Astrocyte (in vitro differentiated cells and primary cell): ENCODE measurements at regions not wholly inside any gene's neighbourhood (a gene's known extent, or its start where the extent isn't known, plus 50 kb on each side); places are given as distances from the start of the nearest gene placed in this dataset.
A peak's percentile ranks its signal among the peaks of the same experiment; 100 is the strongest.

Source experiments
- DNase-seq: peaks from one replicate; pipeline ENCODE4 v3.0.0-alpha.2; 2010; ENCODE audit warnings: low read depth
- FAIRE-seq: peaks from 2 replicates; lab custom pipeline; 2011; peaks lifted over from hg19 to GRCh38; lab: Jason Lieb, UNC
- H2AFZ ChIP-seq: 2 replicates; pipeline ENCODE4 v1.6.0; 2012; ENCODE audit warnings: low read depth, low read length, inconsistent platforms
- H3K27ac ChIP-seq: 2 replicates; pipeline ENCODE4 v1.5.1; 2011; ENCODE audit warnings: low read depth, low read length, inconsistent platforms
- H3K27me3 ChIP-seq: 2 replicates; pipeline ENCODE4 v1.6.0; 2011; ENCODE audit warnings: low read length, inconsistent platforms; ENCODE audit not compliant: insufficient read depth
- H3K36me3 ChIP-seq: 2 replicates; pipeline ENCODE4 v1.5.1; 2011; ENCODE audit warnings: low read length, inconsistent platforms; ENCODE audit not compliant: insufficient read depth
- H3K4me1 ChIP-seq: 2 replicates; pipeline ENCODE4 v1.5.1; 2011; ENCODE audit warnings: low read length, inconsistent platforms; ENCODE audit not compliant: insufficient read depth
- H3K4me2 ChIP-seq: 2 replicates; pipeline ENCODE4 v1.6.0; 2012; ENCODE audit warnings: low read length, inconsistent platforms
- H3K4me3 ChIP-seq: 2 replicates; pipeline ENCODE4 v1.5.1; 2011; ENCODE audit warnings: low read depth, mild to moderate bottlenecking, low read length, inconsistent platforms; ENCODE audit not compliant: insufficient read depth
- H3K79me2 ChIP-seq: 2 replicates; pipeline ENCODE4 v1.6.0; 2012; ENCODE audit warnings: mild to moderate bottlenecking, low read length, inconsistent platforms; ENCODE audit not compliant: insufficient read depth
- H3K9ac ChIP-seq: 2 replicates; pipeline ENCODE4 v1.6.0; 2012; ENCODE audit warnings: mild to moderate bottlenecking, low read length, inconsistent platforms
- H3K9me3 ChIP-seq: 2 replicates; pipeline ENCODE4 v1.5.1; 2012; ENCODE audit warnings: low read depth, mild to moderate bottlenecking, low read length, inconsistent platforms; ENCODE audit not compliant: insufficient read depth
- H4K20me1 ChIP-seq: 2 replicates; pipeline ENCODE4 v1.6.0; 2012; ENCODE audit warnings: low read length, inconsistent platforms; ENCODE audit not compliant: insufficient read depth
- H3K27ac Mint-ChIP-seq: one replicate; pipeline ENCODE4 v1.8.0; 2021; ENCODE audit warnings: mild to moderate bottlenecking, mixed read lengths; ENCODE audit not compliant: unreplicated experiment
- H3K27me3 Mint-ChIP-seq: one replicate; pipeline ENCODE4 v1.8.0; 2021; ENCODE audit warnings: low read depth, mixed read lengths; ENCODE audit not compliant: unreplicated experiment
- H3K36me3 Mint-ChIP-seq: one replicate; pipeline ENCODE4 v1.8.0; 2021; ENCODE audit warnings: low read depth, mixed read lengths; ENCODE audit not compliant: unreplicated experiment
- H3K4me1 Mint-ChIP-seq: one replicate; pipeline ENCODE4 v1.8.0; 2021; ENCODE audit warnings: low read depth, mixed read lengths; ENCODE audit not compliant: unreplicated experiment
- H3K4me3 Mint-ChIP-seq: one replicate; pipeline ENCODE4 v1.8.0; 2021; ENCODE audit warnings: mild to moderate bottlenecking, moderate library complexity, mixed read lengths; ENCODE audit not compliant: unreplicated experiment
- H3K9me3 Mint-ChIP-seq: one replicate; pipeline ENCODE4 v1.8.0; 2021; ENCODE audit warnings: mild to moderate bottlenecking, mixed read lengths; ENCODE audit not compliant: unreplicated experiment
- CTCF ChIP-seq: IDR thresholded peaks from 2 replicates; pipeline ENCODE4 v1.5.1; 2011; ENCODE audit warnings: low read depth, mild to moderate bottlenecking, inconsistent platforms, low read length, moderate library complexity; ENCODE audit not compliant: insufficient read depth
- EZH2 ChIP-seq: IDR thresholded peaks from 2 replicates; pipeline ENCODE4 v1.6.1; 2012; ENCODE audit warnings: mild to moderate bottlenecking, low read length, inconsistent platforms; ENCODE audit not compliant: insufficient read depth

GRCh38 chr12:94781835-94782234, 131.5 kb upstream of the TMCC3 start:
- H3K4me3 ChIP-seq: no peak overlapping the region
- H3K9me3 ChIP-seq: peaks cover 3% of the 10 kb centered on the region
- H3K4me1 Mint-ChIP-seq: peaks cover 15% of the 10 kb centered on the region
- no peaks in the 10 kb centered on the region for H3K79me2 ChIP-seq
- no peak overlapping the region for H3K4me2 ChIP-seq
- peaks cover 27% of the 10 kb centered on the region for H3K27me3 ChIP-seq
- no peak overlapping the region for H3K27ac Mint-ChIP-seq
- no peaks in the 10 kb centered on the region for H3K36me3 Mint-ChIP-seq
- H4K20me1 ChIP-seq: no peaks in the 10 kb centered on the region
- H3K4me3 Mint-ChIP-seq: no peak overlapping the region
- H3K27me3 Mint-ChIP-seq: no peaks in the 10 kb centered on the region
- FAIRE-seq (no peak), DNase-seq (no peak)
- H3K36me3 ChIP-seq: no peaks in the 10 kb centered on the region
- peaks cover 2% of the 10 kb centered on the region for H3K9me3 Mint-ChIP-seq
- H3K4me1 ChIP-seq: peaks cover 9% of the 10 kb centered on the region
- no peak for TF ChIP-seq CTCF
- TF ChIP-seq EZH2: no peak
- H3K9ac ChIP-seq: no peak overlapping the region
- H3K27ac ChIP-seq: no peak overlapping the region
- H2AFZ ChIP-seq: no peak overlapping the region

- FAIRE-seq (peak; percentile 9), DNase-seq (peak; percentile 98)
- Histone ChIP-seq H3K9me3 (peaks cover 3% of the 10 kb centered on the region), H3K4me3 (no peak overlapping the region), H3K36me3 (no peaks in the 10 kb centered on the region), H3K27me3 (peaks cover 45% of the 10 kb centered on the region), H3K27ac (no peak overlapping the region), H2AFZ (no peak overlapping the region), H3K4me2 (peak overlapping the region; percentile 33), H3K4me1 (peaks cover 9% of the 10 kb centered on the region), H4K20me1 (no peaks in the 10 kb centered on the region), H3K9ac (no peak overlapping the region), H3K79me2 (no peaks in the 10 kb centered on the region)
- Mint-ChIP-seq H3K9me3 (peaks cover 2% of the 10 kb centered on the region), H3K36me3 (no peaks in the 10 kb centered on the region), H3K4me1 (peaks cover 15% of the 10 kb centered on the region), H3K27ac (peak overlapping the region; percentile 59), H3K27me3 (peaks cover 14% of the 10 kb centered on the region), H3K4me3 (no peak overlapping the region)
- no peak for TF ChIP-seq CTCF
- TF ChIP-seq EZH2: no peak
Observed at GRCh38 chr12:94779485-94779884, 129.1 kb upstream of the TMCC3 start.

- Histone ChIP-seq H3K4me3 (no peak overlapping the region), H3K27ac (no peak overlapping the region), H3K4me1 (peaks cover 6% of the 10 kb centered on the region), H3K9me3 (peaks cover 11% of the 10 kb centered on the region), H3K79me2 (no peaks in the 10 kb centered on the region), H3K9ac (no peak overlapping the region), H4K20me1 (no peaks in the 10 kb centered on the region), H3K27me3 (peaks cover 58% of the 10 kb centered on the region), H3K36me3 (no peaks in the 10 kb centered on the region), H2AFZ (no peak overlapping the region), H3K4me2 (no peak overlapping the region)
- Mint-ChIP-seq H3K4me1 (peaks cover 15% of the 10 kb centered on the region), H3K4me3 (no peak overlapping the region), H3K27me3 (peaks cover 14% of the 10 kb centered on the region), H3K36me3 (no peaks in the 10 kb centered on the region), H3K27ac (no peak overlapping the region), H3K9me3 (peaks cover 2% of the 10 kb centered on the region)
- DNase-seq: no peak
- FAIRE-seq: no peak
- TF ChIP-seq EZH2: no peak
- no peak for TF ChIP-seq CTCF
Observed at GRCh38 chr12:94777936-94778335, 127.6 kb upstream of the TMCC3 start.
